GM12872 (cell line): ENCODE measurements at regions not wholly inside any gene's neighbourhood (a gene's known extent, or its start where the extent isn't known, plus 50 kb on each side); places are given as distances from the start of the nearest gene placed in this dataset.

Experiments used
- TF ChIP-seq, protein P1 (sequence below): IDR thresholded peaks from 3 replicates; pipeline ENCODE4 v1.5.1; 2011; ENCODE audit warnings: low read depth, mild to moderate bottlenecking, low read length, moderate library complexity; ENCODE audit not compliant: insufficient read depth

DNA sequence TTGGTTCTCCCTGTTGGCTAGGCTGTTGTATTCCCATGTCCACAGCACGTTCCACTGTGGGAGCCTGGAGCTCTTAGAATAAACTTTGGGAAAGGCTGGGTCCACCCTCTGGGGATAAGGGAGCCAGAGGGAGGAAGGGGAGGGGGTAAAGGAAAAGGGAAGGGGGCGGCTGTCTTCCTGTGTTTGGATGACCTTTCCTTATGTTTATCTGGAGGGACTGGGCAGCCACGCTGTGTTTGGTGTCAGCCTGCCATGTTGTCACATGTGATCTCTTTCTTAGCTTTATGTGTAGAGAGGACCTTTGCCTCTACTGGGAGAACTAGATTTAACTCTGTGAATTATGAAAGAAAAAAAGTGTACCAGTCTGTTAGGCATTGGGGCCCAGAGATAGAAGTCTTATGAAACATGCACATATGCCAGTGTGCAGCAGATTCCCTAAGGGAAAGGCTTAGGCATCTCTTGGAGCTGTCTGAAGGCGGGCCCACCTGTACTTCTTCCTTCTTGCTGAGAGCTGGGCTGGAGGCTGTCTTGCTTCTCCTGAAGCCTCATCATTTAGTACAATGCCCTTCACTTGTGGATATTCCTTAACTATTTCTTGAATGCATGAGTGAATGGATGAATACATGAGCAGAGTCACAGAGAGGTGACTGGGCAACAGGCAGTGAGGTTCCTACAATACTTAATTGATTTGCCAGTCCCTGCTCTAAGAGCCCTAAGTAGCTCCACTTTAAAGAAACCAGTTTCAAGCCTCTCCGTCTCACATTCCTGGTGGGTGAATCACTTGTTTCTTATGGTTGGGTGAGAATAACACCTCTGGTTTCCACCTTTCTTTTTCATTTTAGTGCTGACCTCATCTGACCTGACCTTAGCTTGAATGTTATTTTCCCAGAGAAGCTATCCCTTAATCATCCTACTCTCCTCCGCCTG lies 62.5 kb upstream of the ARHGAP29 start:
- TF ChIP-seq, protein P1, sequence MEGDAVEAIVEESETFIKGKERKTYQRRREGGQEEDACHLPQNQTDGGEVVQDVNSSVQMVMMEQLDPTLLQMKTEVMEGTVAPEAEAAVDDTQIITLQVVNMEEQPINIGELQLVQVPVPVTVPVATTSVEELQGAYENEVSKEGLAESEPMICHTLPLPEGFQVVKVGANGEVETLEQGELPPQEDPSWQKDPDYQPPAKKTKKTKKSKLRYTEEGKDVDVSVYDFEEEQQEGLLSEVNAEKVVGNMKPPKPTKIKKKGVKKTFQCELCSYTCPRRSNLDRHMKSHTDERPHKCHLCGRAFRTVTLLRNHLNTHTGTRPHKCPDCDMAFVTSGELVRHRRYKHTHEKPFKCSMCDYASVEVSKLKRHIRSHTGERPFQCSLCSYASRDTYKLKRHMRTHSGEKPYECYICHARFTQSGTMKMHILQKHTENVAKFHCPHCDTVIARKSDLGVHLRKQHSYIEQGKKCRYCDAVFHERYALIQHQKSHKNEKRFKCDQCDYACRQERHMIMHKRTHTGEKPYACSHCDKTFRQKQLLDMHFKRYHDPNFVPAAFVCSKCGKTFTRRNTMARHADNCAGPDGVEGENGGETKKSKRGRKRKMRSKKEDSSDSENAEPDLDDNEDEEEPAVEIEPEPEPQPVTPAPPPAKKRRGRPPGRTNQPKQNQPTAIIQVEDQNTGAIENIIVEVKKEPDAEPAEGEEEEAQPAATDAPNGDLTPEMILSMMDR, result no peak

DNA sequence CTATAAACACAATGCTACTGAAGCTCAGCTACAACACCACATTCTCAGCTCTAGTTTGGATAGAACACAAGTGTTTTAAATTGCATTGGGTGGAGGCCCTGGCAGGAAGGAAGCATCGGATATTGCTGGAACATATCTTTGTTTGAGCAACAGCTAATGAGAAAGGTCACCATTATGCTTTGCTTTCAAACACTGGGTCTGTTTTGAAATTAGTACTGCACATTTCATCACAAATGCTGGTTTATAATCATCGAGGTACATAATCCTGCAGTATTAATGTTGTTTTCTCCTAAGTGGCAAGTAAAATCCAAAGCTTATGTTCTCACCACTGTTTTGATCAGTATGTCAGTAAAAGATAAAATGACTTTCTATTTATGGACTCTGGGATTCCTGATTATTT lies 61.5 kb upstream of the ARHGAP29 start:
- TF ChIP-seq, protein P1, result no peak

DNA sequence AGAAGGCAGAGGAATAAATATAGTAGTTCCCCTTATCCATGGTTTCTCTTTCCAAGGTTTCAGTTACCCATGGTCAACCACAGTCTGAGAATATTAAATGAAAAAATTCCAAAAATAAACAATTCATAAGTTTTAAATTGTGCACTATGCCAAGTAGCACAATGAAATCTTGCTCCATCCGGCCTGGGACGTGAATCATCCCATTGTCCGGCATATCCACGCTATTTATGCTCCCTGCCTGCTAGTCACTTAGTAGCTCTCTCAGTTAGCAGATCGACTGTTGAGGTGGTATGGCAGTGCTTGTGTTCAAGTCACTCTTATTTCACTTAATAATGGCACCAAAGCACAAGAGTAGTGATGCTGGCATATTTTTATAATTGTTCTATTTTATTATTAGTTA lies 58.6 kb upstream of the ARHGAP29 start:
- TF ChIP-seq, protein P1, result no peak
